ENCODE measurements at regions not wholly inside any gene's neighbourhood (a gene's known extent, or its start where the extent isn't known, plus 50 kb on each side); places are given as distances from the start of the nearest gene placed in this dataset.

DNA sequence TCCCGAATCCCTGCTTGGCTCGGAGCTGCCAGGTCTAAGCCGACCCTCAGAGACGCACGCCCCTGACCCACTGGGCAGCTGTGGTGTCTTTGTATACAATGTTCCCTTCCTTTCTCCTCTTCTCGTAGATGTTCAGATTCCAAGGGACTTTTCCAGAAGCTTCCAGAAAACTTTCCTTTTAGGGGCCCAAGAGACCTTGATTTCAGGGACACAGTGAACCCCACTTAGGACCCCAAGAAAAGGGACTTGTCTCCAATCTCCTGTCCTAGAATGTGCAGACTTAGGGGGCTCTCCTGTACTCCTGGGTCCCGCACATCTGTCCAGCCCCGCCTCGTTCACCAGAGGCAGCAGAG lies 103.5 kb downstream of the EDN3 start:
- DNase-seq: no peak

DNA sequence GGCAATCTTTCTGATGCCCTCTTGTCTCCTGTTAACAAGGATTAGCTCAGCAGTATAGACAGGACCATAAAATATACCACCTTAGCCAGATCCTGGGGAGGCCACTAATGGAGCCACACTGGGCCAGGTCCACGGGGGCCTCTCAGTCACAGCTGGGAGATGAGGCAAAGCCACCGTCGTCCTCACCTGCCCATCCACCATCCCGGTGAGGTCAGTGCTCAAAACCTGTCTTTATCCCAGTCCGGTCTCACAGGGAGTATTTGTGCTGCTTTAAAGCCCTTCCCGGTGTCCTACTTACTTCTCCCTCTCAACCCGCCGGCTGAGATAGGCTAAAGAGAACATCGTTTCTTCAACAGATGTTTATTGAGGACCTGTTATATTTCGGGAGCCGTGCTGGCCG lies 104.3 kb downstream of the EDN3 start:
- DNase-seq: no peak

DNA sequence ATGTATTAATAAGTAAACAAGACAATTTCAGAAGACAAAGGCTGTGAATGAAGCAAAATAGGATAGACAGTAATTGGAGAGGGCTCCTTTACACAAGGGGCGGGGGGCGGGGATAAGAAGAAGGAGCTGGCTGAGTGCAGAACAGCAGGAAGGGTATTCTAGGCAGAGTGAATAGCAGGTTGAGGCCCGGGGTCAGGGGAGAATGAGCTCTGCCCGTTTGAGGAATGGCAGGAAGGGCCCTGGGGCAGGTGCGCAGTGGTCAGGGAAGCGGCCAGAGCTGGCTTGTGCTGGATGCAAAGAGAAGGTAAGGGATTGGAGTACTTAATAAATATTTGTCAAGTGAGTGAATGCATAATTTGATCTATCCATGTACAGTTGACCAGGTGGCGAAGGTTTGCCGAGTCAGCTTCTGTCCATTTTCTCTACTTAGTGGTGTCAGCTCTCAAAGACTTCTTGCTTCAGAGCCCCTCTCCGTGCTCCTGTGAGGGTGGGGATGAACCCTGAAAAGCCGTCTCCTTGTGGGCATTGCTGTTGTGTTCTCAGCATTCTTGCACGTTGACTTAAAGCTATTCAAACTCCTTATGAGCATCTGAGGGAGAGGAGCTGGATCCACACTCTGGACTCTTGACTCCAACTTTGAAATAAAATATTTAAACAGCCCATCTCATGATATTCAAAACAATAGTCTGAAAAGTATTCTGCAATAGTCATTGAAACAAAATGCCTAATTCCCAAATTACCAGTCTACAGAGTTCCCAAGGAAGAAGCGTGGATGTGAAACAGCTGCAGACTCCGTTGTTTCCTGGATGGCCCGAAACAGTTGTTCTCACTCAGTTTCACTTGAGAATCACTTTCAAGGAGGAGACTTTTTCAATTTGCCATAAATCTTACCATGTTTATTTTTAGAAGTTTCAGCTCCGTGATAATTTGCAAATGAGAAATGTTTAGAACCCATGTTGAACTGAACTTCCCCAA lies 105.1 kb downstream of the EDN3 start:
- DNase-seq: no peak

GRCh38 chr20:59406446-59406845 lies 106.0 kb downstream of the EDN3 start:
- DNase-seq: no peak

DNA sequence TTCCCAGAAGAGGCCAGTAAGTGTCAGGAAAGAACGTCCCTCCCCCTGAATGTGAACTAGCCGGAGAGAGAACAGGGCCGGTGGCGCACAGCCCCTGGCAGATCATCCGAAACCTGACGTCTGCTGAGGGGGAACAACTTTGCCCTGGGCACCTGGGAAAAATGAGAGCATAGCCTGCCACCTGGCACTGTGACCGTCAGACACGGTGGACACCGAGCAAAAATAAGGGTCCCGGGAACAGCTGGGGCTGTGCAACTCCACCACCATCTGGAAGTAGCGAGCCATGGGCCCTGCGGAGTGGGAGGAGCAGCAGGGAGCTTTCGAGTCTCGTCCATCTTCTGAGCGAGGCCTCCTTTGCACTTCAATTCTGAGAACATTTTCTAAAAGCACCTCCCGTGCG lies 110.8 kb downstream of the EDN3 start:
- no peak for DNase-seq

GRCh38 chr20:59411589-59411988 lies 111.2 kb downstream of the EDN3 start:
- no peak for DNase-seq

DNA sequence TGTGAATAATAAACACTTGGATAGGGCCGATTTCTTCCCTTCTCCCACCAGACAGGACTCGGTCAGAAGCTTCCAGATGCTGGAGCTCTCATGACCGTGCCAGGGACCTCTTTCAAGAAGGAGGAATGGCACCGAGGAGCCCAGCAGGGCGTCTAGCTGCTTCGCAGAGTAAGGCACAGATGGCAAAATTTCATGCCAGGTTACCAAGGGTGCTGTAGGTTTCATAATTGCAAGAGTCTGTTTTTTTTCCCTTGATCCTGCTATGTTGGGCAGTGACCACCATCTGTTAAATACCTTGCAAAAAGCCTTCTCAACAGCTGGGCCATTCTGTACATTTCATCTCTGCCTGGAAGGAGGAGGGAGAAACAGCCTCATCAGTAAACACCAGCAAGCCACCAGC lies 111.8 kb downstream of the EDN3 start:
- DNase-seq: no peak

DNA sequence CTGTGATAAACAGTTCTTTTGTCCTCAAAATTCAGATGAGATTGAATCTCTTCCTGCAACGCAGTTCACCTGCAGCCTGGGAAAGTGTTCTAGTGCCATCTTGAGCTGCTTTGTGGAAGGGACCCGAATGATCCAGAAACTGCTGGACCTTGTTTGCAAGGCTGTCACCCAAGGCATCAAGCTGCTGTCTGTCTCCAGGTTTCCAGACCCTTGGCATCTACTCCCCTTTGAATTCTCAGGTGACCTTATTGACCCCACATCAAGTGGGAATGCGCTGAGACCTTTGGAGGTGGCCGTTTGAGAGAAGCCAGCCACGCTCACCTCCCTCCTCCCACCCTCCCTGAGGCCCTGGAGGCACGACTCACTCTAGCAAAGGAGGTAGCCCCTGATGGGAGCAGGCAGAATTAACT lies 112.5 kb downstream of the EDN3 start:
- no peak for DNase-seq

DNA sequence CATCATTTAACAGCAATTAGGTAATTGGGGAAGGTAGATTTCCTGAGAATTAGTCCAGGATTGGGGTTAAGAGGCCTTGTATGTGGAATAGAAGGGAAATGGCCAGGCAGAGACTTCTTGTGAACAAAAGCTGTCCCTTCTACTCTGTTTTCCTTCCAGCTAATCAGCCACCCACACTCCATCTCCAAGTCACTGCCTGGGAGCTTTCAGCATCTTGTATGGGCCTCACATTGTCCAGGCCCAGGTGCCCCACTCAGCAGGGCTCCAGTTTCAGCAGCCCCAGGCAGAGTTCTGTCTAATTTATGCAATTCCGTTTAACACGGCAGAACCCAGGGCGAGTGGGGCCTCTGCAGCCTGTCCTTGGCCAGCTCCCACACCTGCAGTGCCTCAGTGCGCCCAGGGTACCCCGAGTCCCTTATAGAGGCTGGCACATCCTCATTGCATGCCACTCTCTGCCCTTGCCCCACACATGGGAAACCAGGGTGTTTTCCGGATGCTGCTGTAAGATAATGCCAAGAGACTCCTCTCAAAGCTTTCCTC lies 113.0 kb downstream of the EDN3 start:
- DNase-seq: no peak

- DNase-seq: no peak
These were observed 114.7 kb downstream of the EDN3 start for GRCh38 chr20:59414936-59415623.

DNA sequence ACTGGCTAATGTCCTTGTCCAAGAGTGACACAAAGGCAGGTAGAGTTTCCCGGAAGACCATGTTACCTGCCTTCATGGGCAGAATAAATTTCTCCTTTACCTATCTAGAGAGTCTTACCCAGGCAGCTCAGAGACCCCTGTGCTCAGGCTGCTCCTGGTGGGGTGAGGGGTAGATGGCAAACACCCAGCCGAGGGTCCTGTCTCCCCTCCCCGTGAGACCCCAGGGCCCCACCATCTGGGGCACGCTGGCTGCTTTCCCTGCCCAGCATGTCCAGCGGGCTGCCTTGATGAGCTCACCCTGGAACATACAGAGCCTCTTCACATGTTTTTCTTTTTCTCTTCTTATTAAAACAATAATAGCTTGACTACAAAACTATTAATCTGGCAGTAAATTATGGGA lies 116.5 kb downstream of the EDN3 start:
- no peak for DNase-seq

- no peak for DNase-seq
These were observed 120.7 kb downstream of the EDN3 start for GRCh38 chr20:59421089-59421488.

- DNase-seq: no peak
These were observed 121.7 kb downstream of the EDN3 start for GRCh38 chr20:59421920-59422637.

GRCh38 chr20:59422872-59423544 lies 122.6 kb downstream of the EDN3 start:
- DNase-seq: no peak

DNA sequence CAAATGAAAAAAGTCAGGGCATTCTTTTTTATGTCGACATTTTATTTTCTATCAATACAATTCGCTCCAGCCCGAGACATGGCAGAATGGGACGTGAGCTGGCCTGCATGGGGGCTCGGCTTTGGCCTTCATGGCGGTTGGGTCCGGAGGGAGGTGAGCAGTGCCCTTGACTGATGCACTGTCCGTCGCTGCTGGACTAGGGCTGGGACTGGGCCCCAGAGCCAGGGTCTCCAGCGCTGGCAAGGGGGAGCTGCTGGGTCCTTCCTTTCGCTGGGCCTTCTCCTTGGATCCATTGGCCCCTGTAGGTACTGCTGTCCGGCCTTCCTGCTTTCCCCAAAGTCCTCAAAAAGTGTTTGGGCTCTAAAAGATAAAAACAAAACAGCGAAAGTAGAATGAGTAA lies 124.6 kb downstream of the EDN3 start:
- DNase-seq: no peak

- no peak for DNase-seq
These were observed 125.2 kb downstream of the EDN3 start for GRCh38 chr20:59425572-59425971.

DNA sequence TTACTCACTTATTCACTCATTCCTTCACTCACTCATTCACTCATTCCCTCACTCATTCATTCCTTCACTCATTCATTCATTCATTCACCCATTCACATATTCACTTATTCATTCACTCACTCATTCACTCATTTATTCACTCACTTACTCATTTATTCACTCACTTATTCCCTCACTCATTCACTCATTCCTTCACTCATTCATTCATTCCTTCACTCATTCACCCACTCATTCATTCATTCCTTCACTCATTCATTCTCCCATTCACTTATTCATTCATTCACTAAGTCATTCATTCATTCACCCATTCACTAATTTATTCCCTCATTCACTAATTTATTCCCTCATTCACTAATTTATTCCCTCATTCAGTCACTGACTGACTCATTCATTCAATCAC lies 127.6 kb downstream of the EDN3 start:
- DNase-seq: no peak

DNA sequence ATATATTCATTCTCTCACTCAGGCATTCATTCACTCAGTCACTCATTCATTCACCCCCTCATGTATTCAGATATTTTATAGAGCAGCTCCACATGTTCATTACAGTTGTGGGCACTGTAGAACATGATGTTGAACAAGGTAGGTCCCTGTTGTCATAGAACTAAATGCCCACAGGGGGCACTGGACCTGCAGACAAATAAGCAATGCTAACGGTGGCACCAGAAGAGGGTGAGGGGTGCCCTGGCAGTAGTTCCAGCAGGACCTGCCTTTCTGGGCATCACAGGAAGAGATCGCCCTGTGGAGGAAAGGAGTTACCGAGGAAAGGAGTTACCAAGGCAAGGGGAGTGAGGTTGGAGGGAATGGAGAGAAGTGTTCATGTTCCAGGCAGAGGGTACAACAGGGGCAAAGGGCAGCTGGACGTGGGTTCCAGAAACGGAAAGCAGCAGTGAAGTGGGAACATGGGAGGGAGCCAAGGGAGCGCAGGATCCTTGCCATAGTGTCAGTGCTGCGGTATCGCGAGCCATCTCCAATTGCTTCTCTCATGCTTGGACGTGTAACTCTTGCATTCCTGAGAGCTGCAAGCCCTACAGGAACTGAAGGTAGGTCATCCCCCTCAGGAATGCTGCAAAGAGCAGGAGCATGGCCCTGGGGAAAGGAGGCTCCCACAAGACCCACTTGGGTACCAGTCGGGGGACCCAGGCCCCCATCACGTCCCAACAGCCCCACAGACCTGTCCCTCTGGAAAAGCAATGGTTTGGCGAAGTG lies 128.2 kb downstream of the EDN3 start:
- DNase-seq: no peak

DNA sequence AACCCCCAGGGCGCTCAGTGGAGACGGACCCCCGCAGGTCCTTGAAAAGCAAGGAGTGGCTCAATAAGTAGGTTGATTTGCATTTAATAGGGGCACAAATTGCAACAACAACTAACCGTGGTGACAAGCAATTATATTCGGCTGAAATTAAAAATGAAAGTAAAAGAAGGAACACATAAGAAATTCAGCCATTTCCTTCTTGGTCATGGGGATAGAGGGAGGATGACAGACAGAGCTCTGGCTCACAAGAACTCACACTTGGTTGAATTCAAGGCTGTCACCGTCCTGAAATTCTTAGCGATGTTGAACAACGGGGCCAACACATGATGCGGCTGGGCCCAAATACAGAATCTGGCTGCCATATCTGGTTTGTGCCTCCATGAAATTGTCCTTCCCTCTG lies 129.0 kb downstream of the EDN3 start:
- DNase-seq: no peak

DNA sequence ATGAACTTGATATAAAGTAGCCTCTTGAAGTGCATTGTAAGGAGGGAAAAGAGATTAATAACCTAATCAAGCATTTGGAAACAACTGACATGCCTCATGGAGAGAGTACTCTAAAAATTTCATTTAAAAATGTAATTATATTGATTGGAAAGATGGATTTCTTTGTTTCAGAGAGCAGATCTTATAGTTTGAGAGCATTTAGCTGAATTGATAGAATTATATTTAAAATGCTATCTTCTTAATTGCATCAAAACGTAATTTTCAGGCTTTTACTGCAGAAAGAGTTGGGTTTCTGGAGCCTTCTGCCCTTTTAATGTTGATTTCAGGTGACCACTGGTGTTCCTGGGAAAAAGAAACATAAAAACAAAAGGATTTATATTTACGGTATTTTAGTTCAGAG lies 130.6 kb downstream of the EDN3 start:
- no peak for DNase-seq

DNA sequence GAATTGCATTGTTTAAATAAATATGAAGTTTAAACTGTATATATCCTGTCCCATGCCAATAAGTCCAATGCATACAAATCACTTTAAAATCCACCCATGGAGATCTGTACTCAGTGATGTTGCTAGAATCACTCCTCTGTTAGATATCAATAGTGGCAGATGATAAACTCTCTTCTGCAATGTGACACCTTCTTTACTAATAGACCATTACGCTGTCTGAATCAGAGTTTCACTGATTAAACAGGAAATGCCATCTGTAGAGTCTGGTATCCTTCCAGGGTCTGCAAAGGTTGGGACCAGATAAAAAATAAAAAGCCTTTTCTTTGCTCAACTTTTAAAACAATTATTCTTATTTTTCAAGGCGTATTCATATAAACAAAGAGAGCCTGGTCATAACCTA lies 134.5 kb downstream of the EDN3 start:
- DNase-seq: no peak

- DNase-seq: no peak
These were observed 135.1 kb downstream of the EDN3 start for GRCh38 chr20:59435518-59435917.

All from NCI-H1694 (cell line).